SU-DHL-6 (cell line): ENCODE measurements at regions not wholly inside any gene's neighbourhood (a gene's known extent, or its start where the extent isn't known, plus 50 kb on each side); places are given as distances from the start of the nearest gene placed in this dataset.

ENCODE experiments used
- CTCF ChIP-seq: fragments of 200-600 bp; sonication (generic); IDR thresholded peaks from one replicate; pipeline ENCODE4 v1.5.1; 2017; ENCODE audit warnings: antibody characterized with exemption, mild to moderate bottlenecking, low read length, moderate library complexity; ENCODE audit not compliant: insufficient read depth, poor library complexity, severe bottlenecking
- EZH2phosphoT487 ChIP-seq: fragments of 200-600 bp; sonication (generic), shearing (Covaris generic); conservative IDR thresholded peaks from 2 replicates; pipeline ENCODE4 v1.6.1; 2018; ENCODE audit warnings: mild to moderate bottlenecking, antibody characterized with exemption, low read length, moderate library complexity, mixed read lengths

- TF ChIP-seq CTCF (no peak), EZH2phosphoT487 (no peak)
Measured at GRCh38 chr10:23571884-23572283, 133.0 kb downstream of the OTUD1 start.
